ENCODE measurements at regions not wholly inside any gene's neighbourhood (a gene's known extent, or its start where the extent isn't known, plus 50 kb on each side); places are given as distances from the start of the nearest gene placed in this dataset.
A peak's percentile ranks its signal among the peaks of the same experiment; 100 is the strongest.

- no peak for DNase-seq (ENCODE audit: low read depth)
Observed at GRCh38 chr20:33908336-33908735, 85.4 kb upstream of the RALY start.

- DNase-seq (ENCODE audit: low read depth) = no peak
Observed at GRCh38 chr20:33908868-33909267, 84.8 kb upstream of the RALY start.

GRCh38 chr20:33909331-33909921 lies 84.3 kb upstream of the RALY start:
- peak; percentile 98 for DNase-seq (ENCODE audit: low read depth)

- peak; percentile 84 for DNase-seq (ENCODE audit: low read depth)
Observed at GRCh38 chr20:33910056-33910455, 83.7 kb upstream of the RALY start.

GRCh38 chr20:33910529-33911327 lies 83.0 kb upstream of the RALY start:
- no peak for DNase-seq (ENCODE audit: low read depth)

GRCh38 chr20:33914919-33915318 lies 78.8 kb upstream of the RALY start:
- peak; percentile 96 for DNase-seq (ENCODE audit: low read depth)

GRCh38 chr20:33915726-33916331 lies 77.9 kb upstream of the RALY start:
- no peak for DNase-seq (ENCODE audit: low read depth)

- no peak for DNase-seq (ENCODE audit: low read depth)
Observed at GRCh38 chr20:33916768-33917167, 76.9 kb upstream of the RALY start.

- no peak for DNase-seq (ENCODE audit: low read depth)
Observed at GRCh38 chr20:33917831-33918525, 75.7 kb upstream of the RALY start.

GRCh38 chr20:33918662-33919061 lies 75.0 kb upstream of the RALY start:
- no peak for DNase-seq (ENCODE audit: low read depth)

- DNase-seq (ENCODE audit: low read depth) = no peak
Observed at GRCh38 chr20:33919653-33920052, 74.1 kb upstream of the RALY start.

- DNase-seq (ENCODE audit: low read depth) = no peak
Observed at GRCh38 chr20:33922224-33922623, 71.5 kb upstream of the RALY start.

GRCh38 chr20:33923740-33924139 lies 70.0 kb upstream of the RALY start:
- no peak for DNase-seq (ENCODE audit: low read depth)

GRCh38 chr20:33925867-33926266 lies 67.8 kb upstream of the RALY start:
- DNase-seq (ENCODE audit: low read depth) = no peak

- DNase-seq (ENCODE audit: low read depth) = no peak
Observed at GRCh38 chr20:33926425-33926824, 67.3 kb upstream of the RALY start.

- no peak for DNase-seq (ENCODE audit: low read depth)
Observed at GRCh38 chr20:33927724-33928123, 66.0 kb upstream of the RALY start.

- DNase-seq (ENCODE audit: low read depth) = no peak
Observed at GRCh38 chr20:33929917-33930316, 63.8 kb upstream of the RALY start.

GRCh38 chr20:33933469-33933909 lies 60.2 kb upstream of the RALY start:
- peak; percentile 57 for DNase-seq (ENCODE audit: low read depth)

GRCh38 chr20:33936656-33937055 lies 57.1 kb upstream of the RALY start:
- DNase-seq (ENCODE audit: low read depth) = no peak

GRCh38 chr20:33939031-33939430 lies 54.7 kb upstream of the RALY start:
- DNase-seq (ENCODE audit: low read depth) = peak; percentile 68

GRCh38 chr20:33940666-33941065 lies 53.0 kb upstream of the RALY start:
- DNase-seq (ENCODE audit: low read depth) = no peak

Data from iris pigment epithelial cell (primary cell).